Heart left ventricle (tissue), 16 donors: ENCODE measurements at regions not wholly inside any gene's neighbourhood (a gene's known extent, or its start where the extent isn't known, plus 50 kb on each side); places are given as distances from the start of the nearest gene placed in this dataset.

Experiments used
- ATAC-seq, 4 donors: fragments of 200-7000 bp; cut with Tn5 transposase; one replicate each; pipeline ENCODE4 v1.9.1; 2020 to 2022; ENCODE audit warnings: moderate library complexity in 4 of 4, mild to moderate bottlenecking in 3 of 4, moderate number of reproducible peaks in 1 of 4
- DNase-seq, 5 donors: peaks; one replicate each; pipeline ENCODE4 v3.0.0-alpha.2; 2020
- H3K27ac ChIP-seq, 12 donors: fragments of 200-600 bp; sonication (generic) in 4 of 12; one replicate each; pipeline versions ENCODE4 v1.5.0 to v1.8.0; 2016 to 2022; ENCODE audit warnings: mild to moderate bottlenecking in 2 of 12
- H3K27me3 ChIP-seq, 9 donors: fragments of 200-600 bp; sonication (generic) in 2 of 9; one replicate each; pipeline versions ENCODE4 v1.5.1 to v1.8.0; 2016 to 2022; ENCODE audit warnings: mild to moderate bottlenecking in 3 of 9
- H3K36me3 ChIP-seq, 9 donors: fragments of 200-600 bp; sonication (generic) in 2 of 9; one replicate each; pipeline versions ENCODE4 v1.5.0 to v1.8.0; 2018 to 2022; ENCODE audit warnings: mild to moderate bottlenecking in 2 of 9
- H3K4me1 ChIP-seq, 12 donors: fragments of 200-600 bp; sonication (generic) in 4 of 12; one replicate each; pipeline versions ENCODE4 v1.5.0 to v1.8.0; 2016 to 2022; ENCODE audit warnings: mild to moderate bottlenecking in 3 of 12
- H3K4me3 ChIP-seq, 12 donors: fragments of 200-600 bp; sonication (generic) in 4 of 12; one replicate each; pipeline versions ENCODE4 v1.5.0 to v1.8.0; 2017 to 2022; ENCODE audit warnings: mild to moderate bottlenecking in 9 of 12, moderate library complexity in 4 of 12
- H3K9me3 ChIP-seq, 12 donors: fragments of 200-600 bp; sonication (generic) in 4 of 12; one replicate each; pipeline versions ENCODE4 v1.5.0 to v1.8.0; 2016 to 2022; ENCODE audit warnings: mild to moderate bottlenecking in 1 of 12
- POLR2A ChIP-seq, 2 donors: fragments of 450-650 bp; IDR thresholded peaks; one replicate each; pipeline ENCODE4 v1.6.1; 2017; ENCODE audit warnings: antibody characterized with exemption in 2 of 2, mild to moderate bottlenecking in 2 of 2, moderate library complexity in 2 of 2
- WGBS, 4 donors: extraction: QIAGEN DNeasy Blood & Tissue Kit in 2 of 4; methylation state at CpG; one replicate each; pipeline versions ENCODE4 v1.1.5 to v1.1.7; 2013 to 2018; 5-methylcytosine and 5-hydroxymethylcytosine counted together
- intact Hi-C, 10 donors: fragments of 100-400 bp; cut with DNase I; formaldehyde crosslinking; loops; one replicate each; pipeline versions ENCODE4 v1.11.1 to v1.14.2; 2022
- TF ChIP-seq, protein P1 (sequence below), 12 donors: fragments of 200-600 bp; sonication (generic) in 4 of 12; IDR thresholded peaks; one replicate each; pipeline versions ENCODE4 v1.5.0 to v1.8.0; 2018 to 2022; ENCODE audit warnings: antibody characterized with exemption in 12 of 12, mild to moderate bottlenecking in 5 of 12
- donor health status: ischemic (EF 13 %, LVEDD 7.1; RV severe dilation, severe dysfunction).
- donor health status: healthy with polysubstance abuse.
- donor health status: DM: no; HTN: yes; CAD: no.
- donor health status: DM: no; HTN: no; CAD: no.
- donor health status: ischemic (EF 25% LVEDD 6.9; RV normal size, moderate dysfunction).
- donor health status: ischemic (EF 25% LVEDD 5.7; RV mildly dilated, moderate dysfunction).
- donor health status: healthy.
- donor health status: DM: yes; HTN: yes; CAD: no.
- donor health status: ischemic (EF 35%, LVEDD 5.7; RV mildly dilated, moderate dysfunction).
- donor health status: nonischemic (EF 11% LVEDD 7.7; RV severe dilation, severe dysfunction).
- donor health status: DM: yes; HTN: yes; CAD: no.
- donor health status: PGD.
- donor health status: ischemic (EF 29% LVEDD 5.4; RV normal size, mild dysfunction).
- donor health status: nonischemic (EF 23%, LVEDD 6.1; RV moderate dilation, normal function).

DNA sequence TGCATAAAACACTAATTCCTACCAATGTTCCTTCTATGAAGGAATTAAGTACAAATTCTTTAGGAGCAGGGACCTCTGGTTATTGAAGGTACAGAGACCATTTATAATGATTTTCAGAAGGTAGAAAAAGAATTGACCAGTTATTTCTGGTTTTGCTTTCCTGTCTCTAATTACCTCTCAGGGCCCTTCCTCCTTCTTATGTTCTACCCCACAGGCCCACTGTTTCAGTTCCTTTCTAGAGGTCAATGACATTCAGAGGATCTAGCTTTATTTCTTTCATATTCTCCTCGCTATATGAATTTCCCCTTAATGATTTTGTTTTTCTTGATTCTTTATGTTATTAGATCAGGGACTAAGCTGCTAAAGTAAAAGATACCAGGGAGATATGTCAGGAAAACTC, 345.0 kb upstream of the SPRY2 start:
- intact Hi-C loops: loop anchor here in 1 of 10 donors (10.0 kb wide), 1 partner anchor 151 kb away; no protein-coding TSS in a partner anchor
- 89 to 95% (median 94%) methylated on average over 1 of the region's 1 CpG for WGBS, 4 donors
- Histone ChIP-seq H3K27ac (no peak overlapping the region), H3K27me3 (no peaks in the 10 kb centered on the region), H3K4me1 (peaks cover 0 to 4% (median 0%) of the 10 kb centered on the region in 12 donors), H3K36me3 (no peaks in the 10 kb centered on the region), H3K9me3 (peaks cover 0 to 13% (median under 1%) of the 10 kb centered on the region in 12 donors), H3K4me3 (no peak overlapping the region)
- DNase-seq (no peak), ATAC-seq (no peak)
- TF ChIP-seq, protein P1, sequence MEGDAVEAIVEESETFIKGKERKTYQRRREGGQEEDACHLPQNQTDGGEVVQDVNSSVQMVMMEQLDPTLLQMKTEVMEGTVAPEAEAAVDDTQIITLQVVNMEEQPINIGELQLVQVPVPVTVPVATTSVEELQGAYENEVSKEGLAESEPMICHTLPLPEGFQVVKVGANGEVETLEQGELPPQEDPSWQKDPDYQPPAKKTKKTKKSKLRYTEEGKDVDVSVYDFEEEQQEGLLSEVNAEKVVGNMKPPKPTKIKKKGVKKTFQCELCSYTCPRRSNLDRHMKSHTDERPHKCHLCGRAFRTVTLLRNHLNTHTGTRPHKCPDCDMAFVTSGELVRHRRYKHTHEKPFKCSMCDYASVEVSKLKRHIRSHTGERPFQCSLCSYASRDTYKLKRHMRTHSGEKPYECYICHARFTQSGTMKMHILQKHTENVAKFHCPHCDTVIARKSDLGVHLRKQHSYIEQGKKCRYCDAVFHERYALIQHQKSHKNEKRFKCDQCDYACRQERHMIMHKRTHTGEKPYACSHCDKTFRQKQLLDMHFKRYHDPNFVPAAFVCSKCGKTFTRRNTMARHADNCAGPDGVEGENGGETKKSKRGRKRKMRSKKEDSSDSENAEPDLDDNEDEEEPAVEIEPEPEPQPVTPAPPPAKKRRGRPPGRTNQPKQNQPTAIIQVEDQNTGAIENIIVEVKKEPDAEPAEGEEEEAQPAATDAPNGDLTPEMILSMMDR (IDR thresholded peaks at IDR 0.05): no peak
- no peak for TF ChIP-seq POLR2A (IDR thresholded peaks at IDR 0.05)

DNA sequence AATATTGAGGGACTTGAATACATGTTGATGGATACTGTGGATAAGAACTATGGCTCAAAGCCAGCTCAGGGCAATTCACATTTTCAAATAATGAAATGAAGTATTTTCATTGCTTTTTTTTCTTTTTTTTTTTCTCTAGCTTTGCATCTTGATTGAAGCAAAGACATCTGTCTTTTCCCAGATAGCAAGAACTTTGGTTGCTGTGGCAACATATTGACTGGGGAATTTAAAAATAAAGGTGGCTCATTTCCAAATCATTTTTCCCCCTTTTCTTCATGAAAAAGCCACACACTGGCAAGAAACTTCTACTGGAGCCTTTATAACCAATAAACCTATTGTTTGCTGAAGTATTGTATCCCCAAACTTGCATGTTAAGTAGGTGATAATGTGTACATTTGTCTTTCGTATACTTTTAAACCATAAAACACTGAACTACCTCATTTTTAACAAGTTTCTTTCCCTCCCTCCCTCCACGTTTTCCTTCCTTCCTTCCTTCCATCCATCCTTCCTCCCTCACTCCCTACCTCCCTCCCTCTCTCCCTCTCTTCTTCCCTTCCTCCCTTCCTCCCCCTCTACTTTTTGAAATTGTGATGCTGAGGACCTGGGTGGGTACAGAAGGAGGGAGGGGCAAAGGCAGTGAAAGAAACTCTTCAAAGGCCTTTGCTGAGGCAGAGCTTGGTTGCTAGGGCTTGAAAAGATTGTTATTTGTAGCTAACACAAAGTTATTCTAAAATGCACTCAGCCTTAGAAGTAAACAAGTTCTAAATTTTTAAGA, 343.5 kb upstream of the SPRY2 start:
- Histone ChIP-seq H3K36me3 (no peaks in the 10 kb centered on the region), H3K4me1 (peaks cover 0 to 4% (median 0%) of the 10 kb centered on the region in 12 donors), H3K27ac (peak overlapping the region in 5 of 12 donors; percentile 19 to 59 (median 23)), H3K9me3 (peaks cover 0 to 11% (median 0%) of the 10 kb centered on the region in 12 donors), H3K4me3 (no peak overlapping the region), H3K27me3 (no peaks in the 10 kb centered on the region)
- 57 to 69% (median 62%) methylated on average over 2 of the region's 2 CpGs for WGBS, 4 donors
- ATAC-seq (no peak), DNase-seq (no peak)
- intact Hi-C loops: loop anchor here in 1 of 10 donors (10.0 kb wide), 1 partner anchor 150 kb away; no protein-coding TSS in a partner anchor
- TF ChIP-seq, protein P1 (IDR thresholded peaks at IDR 0.05): no peak
- no peak for TF ChIP-seq POLR2A (IDR thresholded peaks at IDR 0.05)

DNA sequence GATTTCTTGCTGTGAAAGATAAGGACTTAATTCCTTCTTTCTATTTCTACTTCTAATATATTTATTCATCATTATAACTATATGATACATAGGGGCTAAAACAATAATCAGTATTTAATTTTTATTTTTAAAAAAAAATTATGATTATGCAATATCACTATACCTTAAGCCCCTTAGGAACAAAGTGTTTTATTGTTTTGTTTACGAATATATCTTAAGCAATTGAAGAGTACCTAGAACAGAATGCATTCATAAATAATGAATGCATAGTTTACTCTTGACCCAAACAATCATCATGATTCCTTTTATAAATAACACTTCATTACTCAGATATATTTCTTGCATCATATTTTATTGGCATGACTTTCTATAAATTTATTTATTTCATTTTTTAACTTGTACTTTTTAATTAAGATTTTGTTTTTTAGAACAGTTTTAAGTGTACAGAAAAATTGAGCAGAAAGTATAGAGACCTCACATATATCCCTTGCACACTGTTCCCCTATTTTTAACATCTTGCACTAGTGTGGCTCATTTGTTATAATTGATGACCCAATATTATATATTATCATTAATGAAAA, 339.9 kb upstream of the SPRY2 start:
- H3K9me3 ChIP-seq: peaks cover 0 to 33% (median 10%) of the 10 kb centered on the region in 12 donors
- ATAC-seq: no peak
- TF ChIP-seq, protein P1 (IDR thresholded peaks at IDR 0.05): no peak
- no peak for TF ChIP-seq POLR2A (IDR thresholded peaks at IDR 0.05)
- H3K4me1 ChIP-seq: peaks cover 0 to 4% (median 0%) of the 10 kb centered on the region in 12 donors
- H3K27ac ChIP-seq: no peak overlapping the region
- WGBS, 4 donors: 94 to 99% (median 96%) methylated on average over 1 of the region's 1 CpG
- H3K36me3 ChIP-seq: no peaks in the 10 kb centered on the region
- no peak for DNase-seq
- H3K4me3 ChIP-seq: no peak overlapping the region
- intact Hi-C loops: loop anchor here in 1 of 10 donors (10.0 kb wide), 1 partner anchor 146 kb away; no protein-coding TSS in a partner anchor
- no peaks in the 10 kb centered on the region for H3K27me3 ChIP-seq

DNA sequence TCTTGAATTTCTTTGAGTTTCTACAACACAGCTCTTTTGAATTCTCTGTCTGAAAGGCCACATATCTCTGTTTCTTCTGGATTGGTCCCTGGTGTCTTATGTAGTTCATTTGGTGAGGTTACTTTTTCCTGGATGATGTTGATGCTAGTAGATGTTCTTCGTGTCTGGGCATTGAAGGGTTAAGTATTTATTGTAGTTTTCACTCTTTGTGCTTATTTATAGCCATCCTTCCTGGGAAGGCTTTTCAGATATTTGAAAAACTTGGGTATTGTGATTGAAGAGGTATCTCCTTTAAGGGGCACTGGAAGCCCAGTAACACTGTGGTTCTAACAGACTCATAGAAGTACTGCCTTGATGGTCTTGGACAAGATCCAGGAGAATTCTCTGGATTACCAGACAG, 338.5 kb upstream of the SPRY2 start:
- no peak overlapping the region for H3K27ac ChIP-seq
- intact Hi-C loops: no loop called here
- peaks cover 0 to 36% (median 10%) of the 10 kb centered on the region in 12 donors for H3K9me3 ChIP-seq
- peaks cover 0 to 1% (median 0%) of the 10 kb centered on the region in 12 donors for H3K4me1 ChIP-seq
- DNase-seq (no peak), ATAC-seq (no peak)
- 87 to 96% (median 91%) methylated on average over 1 of the region's 1 CpG for WGBS, 4 donors
- no peaks in the 10 kb centered on the region for H3K27me3 ChIP-seq
- no peaks in the 10 kb centered on the region for H3K36me3 ChIP-seq
- TF ChIP-seq, protein P1 (IDR thresholded peaks at IDR 0.05): no peak
- TF ChIP-seq POLR2A (IDR thresholded peaks at IDR 0.05): no peak
- H3K4me3 ChIP-seq: no peak overlapping the region
